Neural progenitor cell (in vitro differentiated cells): ENCODE measurements at regions not wholly inside any gene's neighbourhood (a gene's known extent, or its start where the extent isn't known, plus 50 kb on each side); places are given as distances from the start of the nearest gene placed in this dataset.
A peak's percentile ranks its signal among the peaks of the same experiment; 100 is the strongest.

Experiments used
- DNase-seq: peaks from one replicate; pipeline ENCODE4 v3.0.0-alpha.2; 2016; ENCODE audit warnings: low spot score
- H2AFZ ChIP-seq: fragments of 200-600 bp; sonication (generic); replicated peaks from 2 replicates; pipeline ENCODE4 v1.6.1; 2016; ENCODE audit warnings: antibody characterized with exemption
- H3F3A ChIP-seq: fragments of 200-600 bp; sonication (generic); 2 replicates; pipeline ENCODE4 v1.6.1; 2016; ENCODE audit warnings: antibody characterized with exemption, low read depth
- H3K27ac ChIP-seq: fragments of 200-600 bp; sonication (generic); 2 replicates; pipeline ENCODE4 v1.5.1; 2016; ENCODE audit warnings: mild to moderate bottlenecking
- H3K27me3 ChIP-seq: fragments of 200-600 bp; sonication (generic); 2 replicates; pipeline ENCODE4 v1.6.1; 2016; ENCODE audit warnings: mild to moderate bottlenecking, moderate library complexity
- H3K36me3 ChIP-seq: fragments of 200-600 bp; sonication (generic); 2 replicates; pipeline ENCODE4 v1.5.1; 2016
- H3K4me1 ChIP-seq: fragments of 200-600 bp; sonication (generic); 2 replicates; pipeline ENCODE4 v1.6.1; 2016; ENCODE audit warnings: mixed run types
- H3K4me2 ChIP-seq: fragments of 200-600 bp; sonication (generic); 2 replicates; pipeline ENCODE4 v1.6.1; 2016
- H3K4me3 ChIP-seq: fragments of 200-600 bp; sonication (generic); 2 replicates; pipeline ENCODE4 v1.5.1; 2016
- H3K79me2 ChIP-seq: fragments of 200-600 bp; sonication (generic); 2 replicates; pipeline ENCODE4 v1.6.1; 2016; ENCODE audit warnings: low read depth
- H3K9ac ChIP-seq: fragments of 200-600 bp; sonication (generic); 2 replicates; pipeline ENCODE4 v1.6.1; 2016
- H3K9me3 ChIP-seq: fragments of 200-600 bp; sonication (generic); 2 replicates; pipeline ENCODE4 v1.5.1; 2016; ENCODE audit warnings: low read depth
- H4K20me1 ChIP-seq: fragments of 200-600 bp; sonication (generic); 2 replicates; pipeline ENCODE4 v1.6.1; 2016; ENCODE audit warnings: low read depth
- H3K27ac Mint-ChIP-seq: 3 replicates; pipeline ENCODE4 v1.8.0; 2021; ENCODE audit warnings: mixed read lengths
- H3K27me3 Mint-ChIP-seq: 2 replicates; pipeline ENCODE4 v1.8.0; 2022; ENCODE audit warnings: low read depth, mild to moderate bottlenecking, inconsistent platforms, moderate library complexity, mixed read lengths; ENCODE audit not compliant: insufficient read depth
- H3K36me3 Mint-ChIP-seq: 3 replicates; pipeline ENCODE4 v1.8.0; 2021; ENCODE audit warnings: mixed read lengths
- H3K4me1 Mint-ChIP-seq: 3 replicates; pipeline ENCODE4 v1.8.0; 2021; ENCODE audit warnings: mixed read lengths
- H3K4me3 Mint-ChIP-seq: 3 replicates; pipeline ENCODE4 v1.8.0; 2021; ENCODE audit warnings: mild to moderate bottlenecking, moderate library complexity, mixed read lengths
- H3K9me3 Mint-ChIP-seq: 3 replicates; pipeline ENCODE4 v1.8.0; 2020; ENCODE audit warnings: mixed read lengths
- CTCF ChIP-seq: fragments of 200-600 bp; sonication (generic); IDR thresholded peaks from 2 replicates; pipeline ENCODE4 v1.5.1; 2017; ENCODE audit warnings: antibody characterized with exemption, mild to moderate bottlenecking
- EZH2 ChIP-seq: fragments of 200-600 bp; sonication (generic); IDR thresholded peaks from 2 replicates; pipeline ENCODE4 v1.6.1; 2017; ENCODE audit warnings: antibody characterized with exemption, mild to moderate bottlenecking, moderate library complexity
- EZH2phosphoT487 ChIP-seq: fragments of 200-600 bp; sonication (generic); IDR thresholded peaks from 2 replicates; pipeline ENCODE4 v1.6.1; 2017; ENCODE audit warnings: antibody characterized with exemption

DNA sequence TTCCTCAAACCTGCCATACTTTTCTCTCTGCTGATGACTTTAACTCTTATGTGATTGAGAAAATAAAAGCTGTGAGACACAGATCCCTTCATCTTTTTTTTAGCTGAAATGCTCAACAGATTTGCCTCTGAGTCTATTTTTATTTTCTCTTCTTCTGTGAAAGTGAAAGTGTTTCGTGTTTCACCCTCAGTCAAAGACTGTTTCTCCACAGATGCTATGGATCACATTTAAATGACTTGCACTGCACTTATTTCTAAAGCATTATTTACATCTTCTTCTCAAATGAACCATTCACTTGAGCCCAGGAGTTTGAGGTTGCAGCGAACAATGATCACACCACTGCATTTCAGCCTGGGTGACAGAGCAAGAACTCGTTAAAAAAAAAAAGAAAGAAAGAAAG is 890.1 kb upstream of the PCDH20 start:
- Histone ChIP-seq H3K4me3 (no peak overlapping the region), H3K36me3 (no peaks in the 10 kb centered on the region), H3K27ac (no peak overlapping the region), H3K9me3 (no peaks in the 10 kb centered on the region), H3F3A (no peaks in the 10 kb centered on the region), H3K4me1 (peaks cover 15% of the 10 kb centered on the region), H4K20me1 (no peaks in the 10 kb centered on the region), H3K4me2 (no peak overlapping the region), H3K27me3 (no peaks in the 10 kb centered on the region), H3K79me2 (no peaks in the 10 kb centered on the region), H2AFZ (peak overlapping the region; percentile 72), H3K9ac (no peak overlapping the region)
- Mint-ChIP-seq H3K27me3 (peaks cover 2% of the 10 kb centered on the region), H3K36me3 (no peaks in the 10 kb centered on the region), H3K4me3 (no peak overlapping the region), H3K27ac (no peak overlapping the region), H3K4me1 (no peaks in the 10 kb centered on the region), H3K9me3 (no peaks in the 10 kb centered on the region)
- no peak for TF ChIP-seq EZH2phosphoT487
- TF ChIP-seq CTCF, result no peak
- TF ChIP-seq EZH2, result no peak
- DNase-seq, result peak; percentile 8

- Histone ChIP-seq H3K4me1 (peaks cover 7% of the 10 kb centered on the region), H3K79me2 (no peaks in the 10 kb centered on the region), H3K27me3 (no peaks in the 10 kb centered on the region), H4K20me1 (no peaks in the 10 kb centered on the region), H3K9me3 (no peaks in the 10 kb centered on the region), H3K36me3 (no peaks in the 10 kb centered on the region), H3F3A (no peaks in the 10 kb centered on the region), H3K9ac (no peak overlapping the region), H3K4me2 (no peak overlapping the region), H3K27ac (no peak overlapping the region), H3K4me3 (no peak overlapping the region), H2AFZ (no peak overlapping the region)
- Mint-ChIP-seq H3K9me3 (no peaks in the 10 kb centered on the region), H3K36me3 (no peaks in the 10 kb centered on the region), H3K27me3 (peaks cover 2% of the 10 kb centered on the region), H3K27ac (no peak overlapping the region), H3K4me3 (no peak overlapping the region), H3K4me1 (no peaks in the 10 kb centered on the region)
- no peak for DNase-seq
- TF ChIP-seq CTCF, result no peak
Observed at GRCh38 chr13:62302341-62302740, 886.7 kb upstream of the PCDH20 start.

DNA sequence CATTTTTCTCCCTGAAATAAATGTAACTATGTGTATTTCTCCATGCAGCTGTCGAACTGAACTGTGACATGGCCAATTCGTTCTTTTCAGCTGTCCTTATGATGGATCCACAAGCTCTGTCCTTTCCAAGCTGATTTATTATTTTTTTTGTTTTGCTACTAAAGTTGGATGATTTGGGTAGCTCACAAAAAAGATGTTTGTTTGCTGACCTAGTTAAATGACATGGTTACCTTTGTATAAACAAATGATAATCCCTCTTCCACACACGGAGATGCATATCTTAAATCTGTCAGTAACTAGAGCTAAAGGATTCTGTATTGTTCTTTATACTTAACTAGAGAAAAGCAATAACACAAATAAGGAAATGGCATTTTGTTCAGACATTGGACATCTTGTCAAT is 884.3 kb upstream of the PCDH20 start:
- Histone ChIP-seq H3F3A (no peaks in the 10 kb centered on the region), H3K9ac (no peak overlapping the region), H3K27me3 (no peaks in the 10 kb centered on the region), H3K4me1 (no peaks in the 10 kb centered on the region), H3K36me3 (no peaks in the 10 kb centered on the region), H3K4me2 (no peak overlapping the region), H3K27ac (no peak overlapping the region), H4K20me1 (no peaks in the 10 kb centered on the region), H3K9me3 (no peaks in the 10 kb centered on the region), H3K79me2 (no peaks in the 10 kb centered on the region), H2AFZ (no peak overlapping the region), H3K4me3 (no peak overlapping the region)
- peaks cover 2% of the 10 kb centered on the region for H3K27me3 Mint-ChIP-seq
- no peaks in the 10 kb centered on the region for H3K4me1 Mint-ChIP-seq
- no peak for DNase-seq
- H3K27ac Mint-ChIP-seq, result no peak overlapping the region
- no peak for TF ChIP-seq EZH2
- no peaks in the 10 kb centered on the region for H3K9me3 Mint-ChIP-seq
- H3K36me3 Mint-ChIP-seq, result no peaks in the 10 kb centered on the region
- no peak overlapping the region for H3K4me3 Mint-ChIP-seq

DNA sequence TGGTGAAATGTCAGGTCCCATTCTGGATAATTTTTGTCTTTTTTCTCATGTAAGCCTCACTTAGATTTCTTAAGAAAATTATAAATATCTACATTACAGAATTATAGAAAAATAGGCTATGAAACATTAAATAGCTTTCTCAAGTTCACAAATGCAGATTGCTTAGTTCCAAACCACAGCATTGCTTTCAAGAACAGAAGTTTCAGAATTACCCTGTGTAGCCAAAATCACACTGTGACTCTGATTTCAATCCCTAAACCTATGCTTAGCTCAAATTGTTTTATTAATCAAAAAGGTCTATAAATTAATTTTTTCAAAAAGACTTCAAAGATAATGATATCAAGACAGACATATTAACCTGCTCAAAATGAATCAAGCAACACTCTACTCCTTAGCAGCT is 881.2 kb upstream of the PCDH20 start:
- H3K4me1 ChIP-seq, result no peaks in the 10 kb centered on the region
- no peak for DNase-seq
- no peak overlapping the region for H3K4me3 ChIP-seq
- H3K4me2 ChIP-seq, result no peak overlapping the region
- Mint-ChIP-seq H3K4me1 (no peaks in the 10 kb centered on the region), H3K27ac (no peak overlapping the region), H3K36me3 (no peaks in the 10 kb centered on the region), H3K4me3 (no peak overlapping the region), H3K9me3 (no peaks in the 10 kb centered on the region), H3K27me3 (no peaks in the 10 kb centered on the region)
- H2AFZ ChIP-seq, result no peak overlapping the region
- no peaks in the 10 kb centered on the region for H3K79me2 ChIP-seq
- H3F3A ChIP-seq, result no peaks in the 10 kb centered on the region
- H3K36me3 ChIP-seq, result no peaks in the 10 kb centered on the region
- H4K20me1 ChIP-seq, result no peaks in the 10 kb centered on the region
- H3K9ac ChIP-seq, result no peak overlapping the region
- no peak for TF ChIP-seq EZH2
- TF ChIP-seq EZH2phosphoT487, result no peak
- no peak for TF ChIP-seq CTCF
- H3K27me3 ChIP-seq, result no peaks in the 10 kb centered on the region
- H3K27ac ChIP-seq, result no peak overlapping the region
- no peaks in the 10 kb centered on the region for H3K9me3 ChIP-seq
